CD4-positive, CD25-positive, alpha-beta regulatory T cell (primary cell): ENCODE measurements at regions not wholly inside any gene's neighbourhood (a gene's known extent, or its start where the extent isn't known, plus 50 kb on each side); places are given as distances from the start of the nearest gene placed in this dataset.

Experiments
- ATAC-seq, 2 donors: fragments of 150-1000 bp; cut with Tn5 transposase; one replicate each; pipeline ENCODE4 v1.10.0; 2021; ENCODE audit warnings: low read depth in 2 of 2, moderate number of reproducible peaks in 2 of 2, moderate library complexity in 1 of 2
- DNase-seq, 3 donors: peaks; one replicate each; pipeline versions ENCODE4 v3.0.0 to v3.0.0-alpha.2; 2012 to 2022; ENCODE audit warnings: mixed read lengths in 1 of 3
- H3K27ac ChIP-seq: one replicate; pipeline ENCODE4 v1.7.0; 2013; ENCODE audit warnings: mild to moderate bottlenecking, low read length; ENCODE audit not compliant: insufficient read depth, poor library complexity, severe bottlenecking
- H3K27me3 ChIP-seq: one replicate; pipeline ENCODE4 v1.7.0; 2013; ENCODE audit warnings: low read length; ENCODE audit not compliant: control insufficient read depth, insufficient read depth
- H3K36me3 ChIP-seq: one replicate; pipeline ENCODE4 v1.7.0; 2013; ENCODE audit warnings: mild to moderate bottlenecking, low read length, moderate library complexity; ENCODE audit not compliant: control insufficient read depth, insufficient read depth
- H3K4me1 ChIP-seq: 2 replicates; pipeline ENCODE4 v1.7.0; 2013; ENCODE audit warnings: mild to moderate bottlenecking, low read length; ENCODE audit not compliant: insufficient read depth, control insufficient read depth, poor library complexity, severe bottlenecking
- H3K4me3 ChIP-seq: one replicate; pipeline ENCODE4 v1.7.0; 2013; ENCODE audit warnings: low read depth, mild to moderate bottlenecking, low read length, moderate library complexity
- H3K9me3 ChIP-seq, 2 experiments: 1 replicate in 1 of 2; 2 replicates in 1 of 2; pipeline ENCODE4 v1.7.0; 2013; ENCODE audit warnings: low read length in 2 of 2, mild to moderate bottlenecking in 1 of 2, moderate library complexity in 1 of 2; ENCODE audit not compliant: control insufficient read depth in 2 of 2
- H3K27ac Mint-ChIP-seq, 3 donors: one replicate each; pipeline ENCODE4 v1.8.0; 2020 to 2022; ENCODE audit warnings: mild to moderate bottlenecking in 3 of 3, mixed read lengths in 3 of 3, moderate library complexity in 2 of 3
- H3K27me3 Mint-ChIP-seq: one replicate; pipeline ENCODE4 v1.8.0; 2022; ENCODE audit warnings: mild to moderate bottlenecking, mixed read lengths
- H3K36me3 Mint-ChIP-seq: one replicate; pipeline ENCODE4 v1.8.0; 2020; ENCODE audit warnings: mixed read lengths
- H3K4me1 Mint-ChIP-seq, 4 donors: one replicate each; pipeline ENCODE4 v1.8.0; 2020 to 2022; ENCODE audit warnings: mixed read lengths in 4 of 4, mild to moderate bottlenecking in 1 of 4
- H3K4me3 Mint-ChIP-seq, 4 donors: one replicate each; pipeline ENCODE4 v1.8.0; 2020 to 2022; ENCODE audit warnings: mild to moderate bottlenecking in 4 of 4, mixed read lengths in 4 of 4, moderate library complexity in 3 of 4
- H3K9me3 Mint-ChIP-seq, 7 donors: one replicate each; pipeline ENCODE4 v1.8.0; 2020 to 2022; ENCODE audit warnings: mixed read lengths in 7 of 7, mild to moderate bottlenecking in 3 of 7, moderate library complexity in 2 of 7

DNA sequence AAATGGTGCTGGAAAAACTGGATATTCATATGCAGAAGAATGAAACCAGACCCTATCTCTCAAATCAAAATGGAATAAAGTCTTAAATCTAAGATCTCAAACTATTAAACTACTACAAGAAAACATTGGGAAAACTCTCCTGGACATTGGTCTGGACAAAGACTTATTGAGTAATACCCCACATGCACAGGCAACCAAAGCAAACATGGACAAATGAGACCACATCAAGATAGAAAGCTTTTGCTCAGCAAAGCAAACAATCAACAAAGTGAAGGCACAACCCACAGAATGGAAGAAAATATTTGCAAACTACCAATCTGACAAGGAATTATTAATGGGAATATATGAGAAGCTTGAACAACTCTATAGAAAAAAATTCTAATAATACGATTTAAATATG, 284.4 kb upstream of the FGF16 start:
- no peaks in the 10 kb centered on the region for H3K27me3 ChIP-seq
- Mint-ChIP-seq H3K4me1 (no peaks in the 10 kb centered on the region), H3K9me3 (peaks cover 0 to 5% (median 0%) of the 10 kb centered on the region in 7 donors), H3K4me3 (no peak overlapping the region), H3K36me3 (no peaks in the 10 kb centered on the region), H3K27ac (no peak overlapping the region), H3K27me3 (no peaks in the 10 kb centered on the region)
- no peak overlapping the region for H3K4me3 ChIP-seq
- no peak for ATAC-seq
- no peaks in the 10 kb centered on the region for H3K4me1 ChIP-seq
- no peaks in the 10 kb centered on the region for H3K9me3 ChIP-seq
- H3K27ac ChIP-seq, result no peak overlapping the region
- DNase-seq, result no peak
- H3K36me3 ChIP-seq, result no peaks in the 10 kb centered on the region

DNA sequence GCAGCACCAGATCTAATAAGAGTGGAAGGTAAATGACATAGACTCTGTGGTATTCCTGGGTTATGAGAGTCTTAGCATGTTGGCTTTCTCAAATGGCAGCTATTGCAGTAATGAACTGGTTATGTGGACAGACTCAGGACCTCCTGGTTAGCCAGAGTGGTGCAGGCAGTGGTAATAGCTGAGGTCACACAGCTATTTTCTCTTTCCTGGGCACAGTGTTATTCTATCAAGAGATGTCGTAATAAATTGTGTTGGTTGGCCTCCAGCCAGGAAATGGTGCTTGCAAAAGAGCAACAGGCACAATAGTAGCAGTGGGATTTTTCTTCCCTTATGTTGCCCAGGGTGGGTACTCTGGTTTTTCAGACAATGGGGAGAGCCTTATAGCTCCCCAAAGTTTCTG, 279.2 kb upstream of the FGF16 start:
- Mint-ChIP-seq H3K27me3 (no peaks in the 10 kb centered on the region), H3K4me1 (no peaks in the 10 kb centered on the region), H3K4me3 (no peak overlapping the region), H3K27ac (no peak overlapping the region), H3K36me3 (no peaks in the 10 kb centered on the region), H3K9me3 (peaks cover 0 to 3% (median 0%) of the 10 kb centered on the region in 7 donors)
- no peaks in the 10 kb centered on the region for H3K9me3 ChIP-seq
- H3K27me3 ChIP-seq, result no peaks in the 10 kb centered on the region
- H3K4me3 ChIP-seq, result no peak overlapping the region
- no peaks in the 10 kb centered on the region for H3K4me1 ChIP-seq
- DNase-seq, result no peak
- ATAC-seq, result no peak
- H3K36me3 ChIP-seq, result no peaks in the 10 kb centered on the region
- H3K27ac ChIP-seq, result no peak overlapping the region

DNA sequence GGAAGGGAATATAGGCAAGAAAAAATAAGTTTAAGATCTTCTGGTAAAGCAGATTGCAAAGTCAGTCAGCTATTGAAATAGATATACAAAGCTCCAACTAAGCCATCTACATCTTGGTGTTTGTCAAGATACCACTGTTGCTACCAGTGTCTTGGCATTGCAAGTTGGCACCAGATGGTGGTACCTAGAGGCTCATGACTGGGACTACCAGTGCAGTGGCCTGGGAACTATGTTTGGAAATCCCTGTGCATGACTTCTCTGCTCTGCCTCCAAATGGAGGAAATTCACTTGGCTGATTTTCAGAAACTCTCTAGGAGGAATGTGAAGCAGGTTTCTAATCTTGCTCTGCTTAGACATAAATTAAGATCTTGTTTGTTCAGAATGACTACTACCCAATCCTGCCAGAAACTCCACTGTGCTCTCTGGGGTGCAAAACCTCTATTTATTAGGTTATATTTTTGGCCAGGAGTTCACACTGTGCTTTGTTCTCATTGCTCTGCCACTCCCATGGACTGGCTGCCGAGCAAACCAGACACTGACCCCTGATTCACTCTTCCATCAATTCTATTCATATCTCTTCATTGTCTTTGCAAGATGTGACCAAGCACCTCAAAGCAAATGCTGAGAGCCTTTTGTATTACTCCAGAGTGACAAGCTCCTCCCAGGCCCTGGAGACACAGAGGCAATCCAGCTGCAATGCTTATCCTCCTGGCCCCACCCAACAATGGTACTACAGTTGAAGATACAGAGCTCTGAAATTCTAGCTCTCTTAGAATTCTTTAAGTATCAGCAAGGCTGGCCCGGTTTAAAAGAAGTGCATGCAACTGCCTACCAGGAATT, 272.3 kb upstream of the FGF16 start:
- no peaks in the 10 kb centered on the region for H3K4me1 Mint-ChIP-seq
- DNase-seq, result no peak
- Histone ChIP-seq H3K36me3 (no peaks in the 10 kb centered on the region), H3K9me3 (no peaks in the 10 kb centered on the region), H3K27ac (no peak overlapping the region), H3K4me1 (no peaks in the 10 kb centered on the region), H3K27me3 (no peaks in the 10 kb centered on the region), H3K4me3 (no peak overlapping the region)
- ATAC-seq, result no peak
- no peak overlapping the region for H3K27ac Mint-ChIP-seq
- H3K9me3 Mint-ChIP-seq, result peaks cover 0 to 3% (median 0%) of the 10 kb centered on the region in 7 donors
- no peaks in the 10 kb centered on the region for H3K27me3 Mint-ChIP-seq
- no peaks in the 10 kb centered on the region for H3K36me3 Mint-ChIP-seq
- H3K4me3 Mint-ChIP-seq, result no peak overlapping the region

DNA sequence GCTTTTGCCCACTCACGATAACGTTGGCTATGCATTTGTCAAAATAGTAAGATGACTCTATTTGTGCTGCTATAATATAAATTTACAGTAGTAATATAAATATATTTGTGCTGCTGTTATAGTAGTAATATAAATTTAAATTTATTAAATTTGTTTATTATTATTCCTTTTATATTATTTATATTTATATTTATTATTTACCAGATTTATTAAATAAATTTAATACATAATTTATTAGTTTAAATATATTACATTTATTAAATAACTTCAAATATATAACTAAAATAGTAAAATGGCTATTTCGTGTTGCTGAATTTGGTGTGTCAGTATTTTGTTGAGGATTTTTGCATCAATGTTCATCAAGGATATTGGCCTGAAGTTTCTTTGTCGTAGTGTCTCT, 246.5 kb upstream of the FGF16 start:
- DNase-seq (no peak), ATAC-seq (no peak)
- Mint-ChIP-seq H3K4me3 (no peak overlapping the region), H3K4me1 (no peaks in the 10 kb centered on the region), H3K27me3 (no peaks in the 10 kb centered on the region), H3K36me3 (no peaks in the 10 kb centered on the region), H3K27ac (no peak overlapping the region), H3K9me3 (peaks cover 0 to 4% (median 0%) of the 10 kb centered on the region in 7 donors)
- no peaks in the 10 kb centered on the region for H3K9me3 ChIP-seq
- H3K4me3 ChIP-seq, result no peak overlapping the region
- no peaks in the 10 kb centered on the region for H3K36me3 ChIP-seq
- no peaks in the 10 kb centered on the region for H3K27me3 ChIP-seq
- no peaks in the 10 kb centered on the region for H3K4me1 ChIP-seq
- no peak overlapping the region for H3K27ac ChIP-seq

DNA sequence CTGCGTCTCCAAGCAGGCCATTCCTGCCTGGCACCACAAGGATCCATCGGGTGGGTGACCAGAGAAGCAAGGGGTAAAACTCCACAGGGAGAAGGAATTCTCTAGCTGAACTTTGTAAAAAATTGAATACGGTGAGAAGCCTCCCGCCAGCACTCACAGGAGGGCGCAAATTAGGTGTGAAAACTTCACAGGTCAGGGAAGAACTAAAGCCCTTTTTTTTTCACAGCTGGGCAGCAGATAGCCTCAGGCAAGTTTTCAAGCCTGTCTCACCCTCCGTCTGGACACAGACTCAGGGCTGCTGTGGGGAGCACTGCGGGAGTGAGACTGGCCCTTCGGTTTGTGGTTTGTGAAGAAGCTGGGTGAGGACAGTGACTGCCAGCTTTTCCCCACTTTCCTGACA, 224.1 kb upstream of the FGF16 start:
- Mint-ChIP-seq H3K27ac (no peak overlapping the region), H3K4me3 (no peak overlapping the region), H3K4me1 (no peaks in the 10 kb centered on the region), H3K27me3 (no peaks in the 10 kb centered on the region), H3K36me3 (no peaks in the 10 kb centered on the region), H3K9me3 (peaks cover 0 to 3% (median 0%) of the 10 kb centered on the region in 7 donors)
- Histone ChIP-seq H3K4me3 (no peak overlapping the region), H3K27ac (no peak overlapping the region), H3K9me3 (no peaks in the 10 kb centered on the region), H3K27me3 (no peaks in the 10 kb centered on the region), H3K36me3 (no peaks in the 10 kb centered on the region), H3K4me1 (no peaks in the 10 kb centered on the region)
- DNase-seq, result no peak
- ATAC-seq, result no peak

DNA sequence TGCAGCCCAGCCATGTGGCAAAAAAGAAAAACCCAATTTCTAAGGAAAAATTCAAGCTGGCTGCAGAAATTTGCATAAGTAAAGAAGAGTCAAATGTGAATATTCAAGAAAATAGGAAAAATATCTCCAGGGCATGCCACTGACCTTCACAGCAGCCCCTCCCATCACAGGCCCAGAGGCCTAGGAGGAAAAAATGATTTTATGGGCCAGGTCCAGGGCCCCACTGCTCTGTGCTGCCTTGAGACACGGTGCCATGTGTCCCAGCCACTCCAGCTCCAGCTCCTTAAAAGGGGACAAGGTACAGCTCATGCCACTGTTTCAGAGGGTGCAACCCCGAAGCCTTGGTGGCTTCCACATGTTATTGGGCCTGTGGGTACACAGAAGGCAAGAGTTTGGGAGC, 182.7 kb upstream of the FGF16 start:
- Histone ChIP-seq H3K27me3 (no peaks in the 10 kb centered on the region), H3K36me3 (no peaks in the 10 kb centered on the region), H3K4me1 (no peaks in the 10 kb centered on the region), H3K27ac (no peak overlapping the region), H3K4me3 (no peak overlapping the region), H3K9me3 (peaks cover 0 to 7% of the 10 kb centered on the region in 2 experiments)
- no peak for DNase-seq
- Mint-ChIP-seq H3K27me3 (no peaks in the 10 kb centered on the region), H3K36me3 (no peaks in the 10 kb centered on the region), H3K27ac (no peak overlapping the region), H3K9me3 (peaks cover 0 to 21% (median 7%) of the 10 kb centered on the region in 7 donors), H3K4me3 (no peak overlapping the region), H3K4me1 (peaks cover 0 to 6% (median 0%) of the 10 kb centered on the region in 4 donors)
- no peak for ATAC-seq

DNA sequence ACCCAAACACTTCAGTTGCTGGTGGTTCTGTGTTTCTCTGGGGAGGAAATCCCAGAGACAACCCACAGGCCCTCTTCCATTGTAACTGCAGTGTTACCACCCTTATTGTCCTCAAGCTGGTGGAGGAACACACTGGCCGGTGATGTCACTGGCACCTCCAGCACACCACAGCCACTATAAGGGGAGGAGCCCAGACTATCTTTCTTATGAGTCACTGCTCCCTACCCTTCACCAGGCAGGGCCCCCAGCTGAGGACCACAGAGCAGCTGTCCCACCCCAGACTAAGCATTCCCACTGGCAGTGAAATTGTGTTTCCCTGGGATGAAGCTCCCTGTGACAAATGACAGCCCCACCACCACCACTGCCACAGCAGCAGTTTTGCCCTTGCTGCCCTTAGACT, 171.8 kb upstream of the FGF16 start:
- no peaks in the 10 kb centered on the region for H3K4me1 ChIP-seq
- H3K27me3 ChIP-seq, result no peaks in the 10 kb centered on the region
- no peak overlapping the region for H3K27ac Mint-ChIP-seq
- DNase-seq (no peak), ATAC-seq (no peak)
- no peaks in the 10 kb centered on the region for H3K36me3 Mint-ChIP-seq
- no peak overlapping the region for H3K27ac ChIP-seq
- no peaks in the 10 kb centered on the region for H3K9me3 ChIP-seq
- no peak overlapping the region for H3K4me3 Mint-ChIP-seq
- H3K36me3 ChIP-seq, result no peaks in the 10 kb centered on the region
- H3K4me1 Mint-ChIP-seq, result no peaks in the 10 kb centered on the region
- peaks cover 0 to 4% (median 0%) of the 10 kb centered on the region in 7 donors for H3K9me3 Mint-ChIP-seq
- H3K4me3 ChIP-seq, result no peak overlapping the region
- H3K27me3 Mint-ChIP-seq, result no peaks in the 10 kb centered on the region

DNA sequence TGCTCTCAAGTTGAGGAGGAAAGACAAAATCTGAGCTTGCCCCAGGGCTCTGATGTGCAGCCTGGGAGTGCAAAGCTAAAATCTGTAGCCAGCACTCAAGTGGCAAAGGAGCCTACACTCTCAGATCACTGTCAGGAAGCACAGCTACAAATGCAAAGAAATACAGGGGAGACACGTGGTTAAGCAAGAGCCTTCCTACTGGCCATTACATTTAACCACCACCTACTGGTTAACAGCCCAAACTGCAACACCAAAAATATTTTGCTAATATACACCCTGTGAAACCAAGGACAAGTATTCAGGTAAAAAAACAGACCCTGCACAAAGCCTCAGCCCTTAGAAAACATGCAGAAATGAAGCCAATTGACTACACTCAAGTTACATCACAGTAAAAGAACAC, 170.4 kb upstream of the FGF16 start:
- Histone ChIP-seq H3K27ac (no peak overlapping the region), H3K4me3 (no peak overlapping the region), H3K36me3 (no peaks in the 10 kb centered on the region), H3K9me3 (no peaks in the 10 kb centered on the region), H3K27me3 (no peaks in the 10 kb centered on the region), H3K4me1 (no peaks in the 10 kb centered on the region)
- ATAC-seq (no peak), DNase-seq (no peak)
- H3K4me1 Mint-ChIP-seq, result no peaks in the 10 kb centered on the region
- peaks cover 0 to 8% (median 0%) of the 10 kb centered on the region in 7 donors for H3K9me3 Mint-ChIP-seq
- H3K27ac Mint-ChIP-seq, result no peak overlapping the region
- H3K27me3 Mint-ChIP-seq, result no peaks in the 10 kb centered on the region
- H3K4me3 Mint-ChIP-seq, result no peak overlapping the region
- no peaks in the 10 kb centered on the region for H3K36me3 Mint-ChIP-seq
